ENCODE measurements at regions not wholly inside any gene's neighbourhood (a gene's known extent, or its start where the extent isn't known, plus 50 kb on each side); places are given as distances from the start of the nearest gene placed in this dataset.

- Histone ChIP-seq H3K4me1 (replicated peaks in 1 of 2) (peaks cover 0 to 5% of the 10 kb centered on the region in 2 donors), H3K27ac (no peak overlapping the region), H3K4me3 (no peak overlapping the region), H3K36me3 (replicated peaks in 1 of 2) (no peaks in the 10 kb centered on the region), H3K9me3 (replicated peaks in 1 of 3) (no peaks in the 10 kb centered on the region), H3K27me3 (no peaks in the 10 kb centered on the region)
- TF ChIP-seq, protein P1, sequence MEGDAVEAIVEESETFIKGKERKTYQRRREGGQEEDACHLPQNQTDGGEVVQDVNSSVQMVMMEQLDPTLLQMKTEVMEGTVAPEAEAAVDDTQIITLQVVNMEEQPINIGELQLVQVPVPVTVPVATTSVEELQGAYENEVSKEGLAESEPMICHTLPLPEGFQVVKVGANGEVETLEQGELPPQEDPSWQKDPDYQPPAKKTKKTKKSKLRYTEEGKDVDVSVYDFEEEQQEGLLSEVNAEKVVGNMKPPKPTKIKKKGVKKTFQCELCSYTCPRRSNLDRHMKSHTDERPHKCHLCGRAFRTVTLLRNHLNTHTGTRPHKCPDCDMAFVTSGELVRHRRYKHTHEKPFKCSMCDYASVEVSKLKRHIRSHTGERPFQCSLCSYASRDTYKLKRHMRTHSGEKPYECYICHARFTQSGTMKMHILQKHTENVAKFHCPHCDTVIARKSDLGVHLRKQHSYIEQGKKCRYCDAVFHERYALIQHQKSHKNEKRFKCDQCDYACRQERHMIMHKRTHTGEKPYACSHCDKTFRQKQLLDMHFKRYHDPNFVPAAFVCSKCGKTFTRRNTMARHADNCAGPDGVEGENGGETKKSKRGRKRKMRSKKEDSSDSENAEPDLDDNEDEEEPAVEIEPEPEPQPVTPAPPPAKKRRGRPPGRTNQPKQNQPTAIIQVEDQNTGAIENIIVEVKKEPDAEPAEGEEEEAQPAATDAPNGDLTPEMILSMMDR (IDR thresholded peaks at IDR 0.05): no peak
- no peak for TF ChIP-seq POLR2A (IDR thresholded peaks at IDR 0.05)
- 69 to 78% (median 75%) methylated on average over 9 of the region's 9 CpGs for WGBS, 4 donors
- DNase-seq: no peak
- intact Hi-C loops (cut with DNase I): no loop called here
These were observed 231.1 kb upstream of the DPH6 start for GRCh38 chr15:35777061-35777460.

- Histone ChIP-seq H3K4me1 (replicated peaks in 1 of 2) (no peaks in the 10 kb centered on the region), H3K4me3 (no peak overlapping the region), H3K9me3 (replicated peaks in 1 of 3) (no peaks in the 10 kb centered on the region), H3K27ac (no peak overlapping the region), H3K36me3 (replicated peaks in 1 of 2) (no peaks in the 10 kb centered on the region), H3K27me3 (no peaks in the 10 kb centered on the region)
- intact Hi-C loops (cut with DNase I): no loop called here
- no peak for DNase-seq
- TF ChIP-seq POLR2A (IDR thresholded peaks at IDR 0.05): no peak
- TF ChIP-seq, protein P1 (IDR thresholded peaks at IDR 0.05): no peak
These were observed 237.2 kb upstream of the DPH6 start for GRCh38 chr15:35783203-35783602.

DNA sequence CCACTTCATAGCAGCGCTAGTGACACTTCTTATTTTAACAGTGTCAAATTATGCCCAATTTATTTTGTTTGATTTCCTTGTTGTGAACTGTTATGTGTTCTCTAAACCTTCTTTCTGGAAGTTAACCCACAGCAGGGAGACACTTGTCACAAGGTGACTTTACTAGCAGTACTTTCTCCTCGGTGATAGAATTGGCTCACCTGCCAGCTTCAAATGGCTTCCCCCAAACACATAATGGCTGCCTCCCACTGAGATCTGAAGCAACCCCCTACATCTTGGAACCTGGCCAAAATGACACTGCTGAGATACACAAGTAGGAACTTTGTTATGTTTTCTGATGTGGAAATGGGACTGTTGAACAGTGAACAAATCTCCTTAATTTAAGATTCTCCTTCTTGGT lies 238.8 kb upstream of the DPH6 start:
- intact Hi-C loops (cut with DNase I): no loop called here
- H3K4me1 ChIP-seq (replicated peaks in 1 of 2): no peaks in the 10 kb centered on the region
- no peak overlapping the region for H3K27ac ChIP-seq
- no peak for TF ChIP-seq POLR2A (IDR thresholded peaks at IDR 0.05)
- TF ChIP-seq, protein P1 (IDR thresholded peaks at IDR 0.05): no peak
- no peak overlapping the region for H3K4me3 ChIP-seq
- H3K36me3 ChIP-seq (replicated peaks in 1 of 2): no peaks in the 10 kb centered on the region
- no peak for DNase-seq
- WGBS, 4 donors: 70 to 75% (median 72%) methylated on average over 2 of the region's 2 CpGs
- no peaks in the 10 kb centered on the region for H3K27me3 ChIP-seq
- H3K9me3 ChIP-seq (replicated peaks in 1 of 3): no peaks in the 10 kb centered on the region

DNA sequence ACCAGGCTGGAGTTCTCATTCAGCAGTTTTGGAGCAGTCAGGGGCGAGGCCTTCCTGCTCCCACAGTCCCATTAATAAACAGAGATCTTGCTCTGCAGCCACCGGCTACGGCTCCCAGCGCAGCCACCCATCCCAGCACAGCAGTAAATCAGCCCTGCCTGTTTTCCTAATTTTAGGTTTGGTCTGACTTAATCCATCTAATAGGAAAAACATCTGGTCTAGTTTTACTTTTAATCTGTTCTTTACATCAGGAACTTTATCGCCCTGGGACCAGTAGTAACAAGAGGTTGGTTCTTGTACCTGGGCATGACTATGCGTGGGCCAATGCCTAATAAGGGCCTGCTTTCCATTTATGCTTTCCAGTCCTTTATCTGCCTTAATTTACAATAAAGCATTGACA lies 264.0 kb upstream of the DPH6 start:
- Histone ChIP-seq H3K27me3 (no peaks in the 10 kb centered on the region), H3K36me3 (replicated peaks in 1 of 2) (no peaks in the 10 kb centered on the region), H3K9me3 (replicated peaks in 1 of 3) (peaks cover 0 to 6% (median 0%) of the 10 kb centered on the region in 3 donors), H3K4me3 (no peak overlapping the region), H3K27ac (no peak overlapping the region), H3K4me1 (replicated peaks in 1 of 2) (no peaks in the 10 kb centered on the region)
- intact Hi-C loops (cut with DNase I): no loop called here
- no peak for DNase-seq
- 78 to 85% (median 83%) methylated on average over 6 of the region's 6 CpGs for WGBS, 4 donors
- TF ChIP-seq POLR2A (IDR thresholded peaks at IDR 0.05): no peak
- TF ChIP-seq, protein P1 (IDR thresholded peaks at IDR 0.05): no peak

Data from adrenal gland (tissue), 9 donors.